ENCODE measurements at regions not wholly inside any gene's neighbourhood (a gene's known extent, or its start where the extent isn't known, plus 50 kb on each side); places are given as distances from the start of the nearest gene placed in this dataset.
"Not testable (repeated sequence)": the region's sequence is repeated elsewhere in the genome, so short reads cannot be mapped to it uniquely, and the experiment has no call there.

DNA sequence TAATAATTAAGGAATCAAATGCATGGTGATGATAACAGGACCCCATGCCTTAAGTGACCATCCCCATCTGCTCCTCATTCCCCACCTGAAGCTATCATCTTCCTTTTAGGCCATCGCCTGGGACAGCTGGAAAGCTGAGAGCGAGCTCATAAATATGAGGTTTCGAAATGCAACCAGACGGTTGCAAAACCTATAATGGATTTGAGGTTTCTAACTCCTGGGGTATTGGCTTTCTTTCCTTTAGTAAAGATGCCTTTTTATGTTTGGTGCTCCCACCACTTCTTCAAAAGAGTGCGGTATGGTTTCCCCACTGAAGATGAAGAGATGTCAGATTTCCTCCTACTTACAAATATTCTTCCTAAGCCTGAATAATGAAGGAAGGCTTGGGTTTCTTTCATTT lies 1589.5 kb upstream of the PIK3C3 start:
- no peak for DNase-seq (ENCODE audit: low spot score)

DNA sequence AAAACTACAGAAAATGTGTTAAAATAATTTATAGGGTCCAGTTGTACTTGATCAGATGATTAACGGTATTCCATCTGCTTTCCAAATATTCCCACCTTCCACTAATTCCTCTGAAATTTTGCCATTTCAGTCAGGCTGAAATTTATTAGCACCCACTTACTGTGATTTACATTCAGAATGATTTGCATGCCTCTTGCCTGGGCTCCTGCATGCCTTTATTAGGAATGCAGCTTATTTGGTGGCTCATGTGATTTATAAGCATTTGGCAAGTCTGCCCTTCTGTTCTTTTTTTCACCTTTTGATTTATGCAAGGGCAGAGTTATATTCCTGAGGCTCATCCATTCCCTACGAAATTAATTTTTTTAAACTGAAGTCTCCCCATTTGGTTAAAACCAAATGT lies 1594.5 kb upstream of the PIK3C3 start:
- DNase-seq (ENCODE audit: low spot score), result no peak

DNA sequence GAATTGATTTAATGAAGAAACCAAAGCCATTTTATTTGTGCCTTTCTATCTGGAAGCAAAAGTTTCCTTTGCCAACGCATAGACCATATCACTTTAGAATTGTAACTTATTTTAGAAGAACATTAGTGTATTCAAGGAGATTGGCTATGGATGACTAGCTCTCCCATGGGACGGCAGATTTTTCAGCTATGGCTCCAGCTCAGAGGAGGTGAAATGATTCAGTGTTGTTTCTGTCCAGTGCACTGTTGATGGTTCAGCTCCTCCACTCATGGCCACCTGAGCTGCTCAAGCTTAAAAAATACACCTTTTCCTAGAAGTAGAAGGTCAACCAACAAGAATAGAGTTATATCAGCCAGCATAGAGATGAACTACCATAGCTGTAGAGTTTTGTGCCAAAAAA lies 1597.5 kb upstream of the PIK3C3 start:
- DNase-seq (ENCODE audit: low spot score), result no peak

DNA sequence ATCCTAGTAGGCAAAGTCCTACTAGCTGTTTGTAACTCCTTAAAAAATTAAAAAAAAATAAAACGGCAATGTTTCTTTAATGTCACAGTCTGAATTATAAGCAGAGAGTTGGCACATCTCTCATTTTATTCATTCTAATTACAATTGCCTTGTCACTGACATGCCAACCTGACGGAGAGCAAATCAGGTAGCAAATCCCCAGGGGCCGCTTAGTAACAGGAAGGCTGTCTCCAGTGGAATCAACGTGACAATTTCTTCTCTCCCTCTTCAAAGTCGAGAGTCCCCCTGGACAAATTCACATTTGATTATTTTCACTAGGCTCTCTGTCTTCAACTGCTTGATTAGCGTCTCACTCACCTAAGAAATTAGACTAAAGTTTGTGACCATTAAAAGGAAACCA lies 1598.9 kb upstream of the PIK3C3 start:
- no peak for DNase-seq (ENCODE audit: low spot score)

DNA sequence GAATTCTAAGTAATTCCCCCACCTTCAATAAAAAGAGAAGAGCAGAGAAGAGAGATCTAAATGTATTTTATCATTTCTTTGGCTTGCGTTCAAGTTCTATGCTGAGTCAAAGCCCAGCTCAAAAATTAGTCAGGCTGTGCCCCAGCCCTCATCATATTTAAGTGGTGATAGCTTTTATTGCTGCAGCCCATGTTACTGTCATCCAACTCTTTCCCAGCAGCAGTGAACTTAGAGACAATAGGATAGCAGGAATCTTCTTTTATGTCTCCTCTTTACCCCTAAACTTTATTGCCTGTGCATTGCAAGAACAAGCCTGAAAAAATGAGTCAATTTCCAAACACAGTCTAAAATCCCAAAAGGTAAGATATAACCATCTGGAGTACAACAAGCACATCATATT lies 1599.3 kb upstream of the PIK3C3 start:
- DNase-seq (ENCODE audit: low spot score), result no peak

DNA sequence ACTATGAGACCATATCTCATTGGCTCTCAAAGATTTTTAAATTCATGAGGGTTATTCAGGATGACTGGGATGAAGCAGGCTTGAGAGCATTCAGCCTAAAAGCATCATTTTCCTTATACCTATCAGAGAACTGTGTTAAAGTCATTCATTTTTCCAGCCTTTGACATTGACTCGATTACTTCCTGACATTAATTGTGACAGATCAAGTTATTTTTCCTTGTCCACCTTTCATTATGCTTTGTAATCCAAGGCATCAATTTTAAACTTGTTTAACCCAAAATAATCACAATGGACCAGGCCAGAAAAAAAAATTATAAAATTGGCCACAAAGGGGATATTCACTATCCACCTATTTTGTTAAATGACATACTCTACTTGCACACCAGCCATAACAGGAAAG lies 1606.8 kb upstream of the PIK3C3 start:
- no peak for DNase-seq (ENCODE audit: low spot score)

DNA sequence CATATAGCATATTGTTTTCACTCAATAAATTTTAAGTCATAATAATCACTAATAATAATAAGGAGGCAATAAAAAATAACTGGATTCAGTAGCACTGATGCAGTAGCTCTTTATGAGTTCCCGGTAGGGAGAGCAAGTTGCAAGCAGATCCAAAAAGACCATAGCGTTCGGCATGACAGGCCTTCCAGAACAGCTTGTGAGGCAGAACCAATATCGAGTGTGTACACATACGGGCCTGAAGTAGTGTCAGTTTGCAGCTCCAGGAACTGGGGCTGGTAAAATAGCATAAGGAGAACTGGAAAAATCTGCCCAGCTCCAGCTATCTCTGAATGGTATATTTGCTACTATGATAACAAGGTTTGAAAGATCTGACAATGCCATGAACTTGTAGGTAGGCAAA lies 1607.8 kb upstream of the PIK3C3 start:
- no peak for DNase-seq (ENCODE audit: low spot score)

DNA sequence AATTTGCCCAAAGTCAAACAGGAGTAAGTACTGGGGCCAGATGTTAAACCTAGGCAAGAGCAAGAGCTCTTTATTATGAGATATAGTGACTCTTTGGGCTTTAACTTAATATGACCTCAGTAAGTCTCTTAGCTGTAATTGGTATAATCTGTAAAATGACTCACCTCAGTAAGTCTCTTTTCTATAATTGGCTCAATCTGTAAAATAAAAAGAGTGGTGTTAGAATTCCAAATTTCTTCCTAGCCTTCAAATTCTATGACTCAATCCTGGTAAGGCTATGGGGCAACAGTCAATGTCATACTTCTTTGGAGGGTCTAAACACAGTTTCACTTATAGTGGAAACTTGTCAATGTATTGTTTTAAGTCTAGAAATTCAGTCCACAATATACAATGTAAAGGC lies 1608.9 kb upstream of the PIK3C3 start:
- DNase-seq (ENCODE audit: low spot score), result no peak

DNA sequence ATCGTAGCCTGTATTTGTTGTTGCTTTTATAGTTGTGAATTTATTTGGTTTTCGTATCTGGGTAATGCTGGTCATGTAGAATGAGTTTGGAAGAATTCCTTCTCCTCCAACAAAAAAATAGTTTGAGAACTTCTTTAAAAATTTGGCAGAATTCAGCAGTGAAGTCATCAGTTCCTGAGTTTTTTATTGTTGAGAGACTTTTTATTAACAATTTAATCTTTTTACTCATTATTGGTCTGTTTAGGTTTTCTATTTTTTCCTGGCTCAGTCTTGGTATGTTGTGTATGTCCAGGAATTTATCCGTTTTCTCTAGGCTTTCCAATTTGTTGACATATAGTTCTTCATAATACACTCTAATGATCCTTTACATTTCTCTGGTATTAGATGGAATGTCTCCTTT lies 1613.3 kb upstream of the PIK3C3 start:
- no peak for DNase-seq (ENCODE audit: low spot score)

DNA sequence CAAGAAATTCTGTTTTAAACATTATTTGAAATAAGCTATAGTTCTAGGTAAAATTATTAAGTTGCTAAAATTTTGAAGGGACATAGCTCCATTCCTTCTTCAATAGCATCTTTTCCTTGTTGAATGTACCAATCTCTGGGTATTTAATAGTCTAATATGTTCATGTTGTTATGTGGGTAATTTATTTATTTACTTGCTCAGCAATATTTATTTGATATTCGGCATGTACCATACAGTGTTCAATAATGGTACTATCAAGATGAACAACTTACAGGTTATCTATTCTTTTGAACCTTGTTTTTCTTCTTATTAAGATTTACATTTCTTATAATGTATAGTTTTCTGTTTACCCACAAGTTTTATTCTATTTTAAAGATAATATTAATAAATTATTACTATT lies 1616.8 kb upstream of the PIK3C3 start:
- DNase-seq (ENCODE audit: low spot score), result no peak

DNA sequence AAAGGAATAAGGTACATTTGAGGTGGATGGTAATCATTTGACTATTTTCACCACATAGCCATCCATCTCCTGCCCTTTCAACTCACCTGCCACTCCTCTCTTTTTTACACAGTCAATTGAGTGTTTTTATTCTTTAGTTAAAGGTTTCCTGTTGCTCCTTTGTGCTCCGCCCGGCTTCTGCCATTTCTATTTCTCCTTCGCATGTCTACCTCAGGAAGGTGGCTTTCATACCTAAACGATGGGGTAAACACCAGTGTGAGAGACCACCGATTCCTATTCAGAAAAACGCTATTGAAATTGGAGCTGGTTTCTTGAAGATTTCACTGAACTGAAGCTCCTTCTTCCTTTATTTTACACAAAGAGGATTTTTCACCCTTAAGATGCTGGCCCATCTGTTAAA lies 1628.0 kb upstream of the PIK3C3 start:
- no peak for DNase-seq (ENCODE audit: low spot score)

DNA sequence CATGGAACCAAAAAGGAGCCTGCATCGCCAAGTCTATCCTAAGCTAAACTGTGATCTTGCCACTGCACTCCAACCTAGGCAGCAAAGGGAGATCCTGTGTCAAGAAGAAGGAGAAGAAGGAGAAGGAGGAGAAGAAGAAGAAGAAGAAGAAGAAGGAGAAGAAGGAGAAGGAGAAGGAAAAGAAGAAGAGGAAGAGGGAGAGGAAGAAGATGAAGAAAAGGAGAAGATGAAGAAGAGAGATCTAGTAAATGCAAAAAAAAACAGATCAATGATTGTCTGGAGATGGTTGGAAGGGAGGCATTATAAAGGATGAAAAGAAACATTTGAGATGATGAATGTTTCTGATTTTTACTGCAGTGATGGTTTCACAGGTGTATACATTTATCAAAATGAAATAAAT lies 1629.0 kb upstream of the PIK3C3 start:
- no peak for DNase-seq (ENCODE audit: low spot score)

DNA sequence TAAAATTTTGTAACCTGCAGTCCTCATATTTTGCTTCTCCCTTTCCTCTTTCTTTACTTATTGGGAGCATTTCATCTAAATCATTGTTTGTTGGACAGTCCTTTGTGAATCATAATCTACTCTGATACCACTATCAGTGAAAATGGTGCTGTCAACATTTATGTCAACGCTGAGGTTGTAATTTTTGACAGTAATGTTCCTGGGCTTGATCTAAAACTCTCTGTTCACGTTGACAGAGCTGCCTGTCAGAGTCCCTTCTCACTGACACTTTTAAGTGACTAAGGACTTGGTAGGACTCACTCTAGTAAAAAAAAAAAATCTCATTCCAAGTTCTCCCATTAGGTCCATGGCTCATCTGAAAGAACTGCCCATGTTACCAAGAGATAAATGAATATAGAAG lies 1640.8 kb upstream of the PIK3C3 start:
- no peak for DNase-seq (ENCODE audit: low spot score)

DNA sequence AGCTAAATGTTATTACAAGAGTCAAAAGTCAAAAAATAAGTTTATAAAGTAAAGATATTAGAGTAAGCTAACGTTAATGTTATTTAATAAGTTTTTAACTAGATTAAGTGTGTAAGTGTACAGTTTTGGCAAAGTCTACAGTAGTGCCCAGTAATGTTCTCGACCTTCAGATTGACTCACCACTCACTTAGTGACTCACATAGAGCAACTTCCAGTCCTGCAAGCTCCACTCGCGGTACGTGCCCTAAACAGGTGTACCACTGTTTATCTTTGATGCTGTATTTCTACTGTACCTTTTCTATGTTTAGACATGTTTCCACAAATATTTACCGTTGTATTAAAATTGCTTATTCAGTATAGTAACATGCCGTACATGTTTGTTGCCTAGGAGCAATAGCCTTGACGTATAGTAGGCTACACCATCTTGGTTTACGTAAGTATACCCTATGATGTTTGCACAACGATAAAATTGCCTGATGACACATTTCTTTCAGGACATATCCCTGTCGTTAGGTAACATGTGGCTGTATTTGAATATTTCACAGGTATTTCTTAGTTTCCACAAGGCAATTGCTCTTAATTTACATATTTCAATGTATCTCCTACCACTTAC lies 1641.9 kb upstream of the PIK3C3 start:
- no peak for DNase-seq (ENCODE audit: low spot score)

DNA sequence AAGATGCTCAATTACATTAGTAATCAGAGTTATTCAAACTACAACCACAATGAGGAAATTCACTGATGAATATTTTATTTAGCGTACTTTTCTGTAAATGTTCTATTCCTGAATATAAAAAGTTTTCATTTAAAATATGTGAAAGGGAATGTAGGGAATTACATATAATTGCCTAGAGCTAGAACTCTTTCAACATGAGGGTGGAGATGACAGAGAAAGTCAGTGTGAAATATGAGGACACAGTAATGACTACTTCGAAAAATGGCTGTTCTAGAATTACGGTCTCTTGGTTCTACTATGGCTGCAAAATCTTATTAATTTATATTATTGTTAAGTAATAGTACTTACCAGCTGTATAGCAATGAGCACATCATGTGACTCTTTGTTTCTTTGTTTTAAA lies 1647.4 kb upstream of the PIK3C3 start:
- no peak for DNase-seq (ENCODE audit: low spot score)

DNA sequence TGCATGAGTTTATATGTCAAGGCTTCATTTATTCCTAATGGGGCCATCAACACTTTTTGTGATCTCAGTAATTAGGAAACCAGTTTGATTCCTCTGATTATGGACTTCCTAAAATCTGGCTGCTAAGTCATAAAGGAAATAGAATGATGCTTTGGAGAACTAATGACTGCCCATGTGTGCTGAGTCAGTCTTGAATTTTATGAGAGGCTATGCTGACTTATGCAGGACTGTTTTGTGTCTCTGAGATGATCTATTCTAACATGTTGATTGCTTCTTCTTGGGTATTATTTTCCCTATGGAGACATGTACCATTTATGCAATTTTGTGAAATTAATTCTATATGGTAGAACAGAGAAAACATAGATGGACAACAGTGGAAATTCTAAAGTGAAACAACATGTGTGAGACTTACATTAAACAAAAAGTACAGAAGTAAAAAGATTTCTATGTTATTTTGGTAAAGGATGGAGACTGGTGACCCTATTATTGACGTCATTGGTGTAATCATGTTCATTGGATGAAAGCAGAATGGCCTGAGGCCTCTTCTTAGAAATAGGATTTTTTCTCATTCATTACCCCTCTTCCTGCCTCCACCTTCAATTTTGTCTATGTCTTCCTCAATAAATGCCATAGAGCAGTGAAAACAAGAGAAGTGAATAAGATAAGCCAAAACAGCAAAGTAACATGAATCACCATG lies 1658.2 kb upstream of the PIK3C3 start:
- DNase-seq (ENCODE audit: low spot score), result no peak

DNA sequence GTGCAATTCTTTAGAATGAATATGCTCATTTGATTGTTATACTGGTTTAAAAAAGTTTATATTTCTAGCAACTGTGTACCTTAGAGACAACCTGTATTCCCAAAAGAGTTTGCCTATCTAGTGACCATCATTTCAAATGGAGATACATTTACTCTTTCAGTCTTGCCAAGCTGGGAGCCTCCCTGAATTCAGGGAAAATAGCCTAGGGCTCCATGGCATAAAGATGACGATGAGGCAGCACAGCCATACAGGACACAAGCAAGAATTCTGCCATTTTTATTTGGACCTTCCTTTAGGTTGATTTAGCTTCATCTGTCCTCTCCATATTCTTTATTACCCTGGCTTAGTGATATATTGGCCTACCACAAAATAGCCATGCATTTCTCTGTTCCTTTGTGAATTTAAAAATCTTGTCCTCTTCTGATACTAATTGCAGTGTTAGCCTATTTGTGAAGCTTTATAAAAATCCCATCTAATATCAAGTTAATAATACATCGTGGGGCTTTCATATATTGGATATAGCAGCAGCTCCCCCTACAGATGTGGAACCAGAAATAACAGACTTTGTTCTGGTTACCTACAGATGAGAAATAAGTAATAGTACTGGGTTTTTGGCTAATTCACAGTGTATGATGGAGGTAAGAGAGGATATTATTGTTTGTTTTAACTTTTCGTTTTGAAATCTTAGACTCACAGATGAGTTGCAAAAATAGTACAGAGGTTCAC lies 1661.9 kb upstream of the PIK3C3 start:
- DNase-seq (ENCODE audit: low spot score), result no peak

DNA sequence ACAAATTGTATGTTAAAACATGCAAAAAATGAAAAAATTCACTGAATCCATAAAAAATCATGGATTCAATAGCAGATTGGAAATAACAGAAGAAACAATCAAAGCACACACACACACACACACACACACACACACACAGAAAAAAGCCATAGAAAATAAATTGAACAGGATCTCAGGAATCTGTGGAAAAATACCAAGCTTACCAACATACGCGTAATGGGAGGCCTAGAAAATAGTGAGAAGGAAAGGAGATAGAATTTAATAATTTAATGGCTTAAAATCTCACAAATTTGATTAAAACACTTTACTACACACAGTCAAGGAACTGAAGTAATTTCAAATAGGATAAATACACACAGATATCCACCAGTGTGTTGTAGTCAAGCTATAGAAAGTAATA lies 1671.5 kb upstream of the PIK3C3 start:
- DNase-seq (ENCODE audit: low spot score), result no peak

DNA sequence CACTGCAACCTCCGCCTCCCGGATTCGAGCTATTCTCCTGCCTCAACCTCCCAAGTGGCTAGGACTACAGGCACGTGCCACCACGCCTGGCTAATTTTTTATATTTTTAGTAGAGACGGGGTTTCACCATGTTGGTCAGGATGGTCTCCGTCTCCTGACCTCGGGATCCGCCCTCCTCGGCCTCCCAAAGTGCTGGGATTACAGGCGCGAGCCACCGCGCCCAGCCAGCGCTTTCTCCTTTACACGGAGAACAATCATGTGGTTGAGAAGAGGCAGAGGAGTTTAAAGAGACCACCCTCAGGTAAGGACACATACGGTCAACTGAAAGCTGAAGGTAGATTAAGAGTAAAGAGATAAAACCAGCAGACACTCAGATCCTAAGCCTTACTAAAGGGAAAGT lies 1673.7 kb upstream of the PIK3C3 start:
- DNase-seq (ENCODE audit: low spot score), result not testable (repeated sequence)

DNA sequence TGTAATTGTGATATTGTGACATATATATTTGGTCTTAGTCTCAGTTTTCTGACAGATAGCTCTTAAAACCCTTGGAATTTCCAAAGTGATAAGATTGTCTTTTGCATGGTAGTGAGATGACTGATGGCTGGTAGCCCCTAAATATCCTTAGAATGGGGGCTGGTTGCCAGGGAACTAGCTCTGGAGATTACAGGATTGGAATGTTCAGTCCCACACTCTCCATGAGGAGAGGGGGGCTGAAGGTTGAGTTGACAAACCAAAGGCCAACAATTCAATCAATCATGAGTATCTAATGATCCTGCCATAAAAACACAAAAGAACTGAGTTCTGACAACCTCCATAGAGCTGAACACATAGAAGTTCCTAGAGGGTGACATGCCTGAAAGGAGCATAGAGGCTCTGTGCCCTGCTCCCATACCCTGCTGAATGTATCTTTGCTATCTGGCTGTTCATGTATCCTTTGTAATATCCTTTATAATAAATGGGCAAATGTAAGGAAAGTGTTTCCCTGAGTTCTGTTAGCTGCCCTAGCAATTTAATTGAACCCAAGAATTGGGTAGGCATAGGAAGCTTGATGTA lies 1680.3 kb upstream of the PIK3C3 start:
- no peak for DNase-seq (ENCODE audit: low spot score)

DNA sequence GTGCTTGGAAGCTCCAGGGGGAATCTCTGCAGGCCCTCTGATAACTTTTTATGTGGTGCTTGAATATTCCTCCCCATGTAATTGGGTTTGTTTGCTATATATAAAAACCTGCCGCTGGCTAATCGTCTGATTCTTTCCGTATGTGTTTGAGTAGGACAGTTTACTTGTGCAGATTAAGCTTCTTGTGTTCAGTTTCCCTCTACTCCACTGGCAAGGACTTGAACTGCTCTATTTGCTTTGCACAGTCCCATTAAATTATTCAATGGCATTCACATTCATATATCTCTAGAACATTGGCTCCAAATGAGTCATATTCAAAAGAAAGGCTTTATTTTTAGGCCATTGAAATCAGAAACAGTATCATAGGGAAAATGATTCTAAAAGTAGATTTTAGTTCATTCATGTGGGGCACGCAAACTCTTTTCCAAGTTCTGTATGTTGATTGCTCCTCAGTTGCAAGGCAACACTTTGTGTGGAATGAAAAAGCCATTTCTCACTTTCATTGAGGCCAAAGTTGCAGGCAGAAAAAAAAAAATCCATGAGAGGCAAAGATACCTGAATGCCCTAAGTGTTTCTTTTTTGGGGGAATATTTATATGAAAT lies 1682.3 kb upstream of the PIK3C3 start:
- no peak for DNase-seq (ENCODE audit: low spot score)

DNA sequence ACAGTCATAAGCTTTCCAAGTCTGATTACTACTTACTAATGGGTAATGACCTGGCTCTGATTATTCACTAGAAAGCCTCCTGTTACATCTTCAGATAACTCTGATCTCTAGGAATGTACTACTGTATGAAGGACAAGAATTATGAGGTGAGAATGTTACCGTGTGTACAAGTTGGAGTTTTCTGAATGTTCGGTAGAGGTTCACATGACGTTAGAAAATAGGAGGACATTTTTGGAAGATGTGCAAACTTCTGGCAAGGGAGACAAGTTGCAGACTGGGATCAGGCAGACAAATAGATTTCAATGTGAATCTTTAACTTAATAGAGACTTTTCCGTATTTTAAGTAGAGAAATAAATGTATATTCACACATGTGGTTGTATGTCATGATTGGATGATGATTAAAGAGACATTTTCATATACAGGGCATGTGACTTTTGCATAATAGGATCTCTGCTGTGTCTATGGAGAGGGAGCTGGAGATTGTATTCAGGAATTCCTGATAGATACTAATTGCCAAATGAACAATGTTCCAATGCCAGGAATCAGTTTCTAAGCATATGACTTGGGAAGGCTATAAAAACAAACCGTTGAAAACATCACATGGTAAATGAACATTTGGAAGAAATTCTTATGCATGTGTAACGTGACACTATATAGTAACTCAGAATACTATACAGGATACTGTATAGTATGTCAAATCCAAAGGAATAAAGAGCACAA lies 1695.8 kb upstream of the PIK3C3 start:
- no peak for DNase-seq (ENCODE audit: low spot score)

Measured in HuH-7.5 (cell line).